HUES6 (cell line): ENCODE measurements at regions not wholly inside any gene's neighbourhood (a gene's known extent, or its start where the extent isn't known, plus 50 kb on each side); places are given as distances from the start of the nearest gene placed in this dataset.

ENCODE experiments used
- H3K27ac ChIP-seq: 2 replicates; pipeline ENCODE4 v1.7.0; 2013; ENCODE audit warnings: low read depth, mild to moderate bottlenecking, low read length, inconsistent platforms
- H3K27me3 ChIP-seq: 2 replicates; pipeline ENCODE4 v1.6.1; 2013; ENCODE audit warnings: low read length; ENCODE audit not compliant: control insufficient read depth, insufficient read depth
- H3K36me3 ChIP-seq: 2 replicates; pipeline ENCODE4 v1.6.1; 2013; ENCODE audit warnings: low read length; ENCODE audit not compliant: control insufficient read depth, insufficient read depth
- H3K4me1 ChIP-seq: 2 replicates; pipeline ENCODE4 v1.6.1; 2013; ENCODE audit warnings: low read length; ENCODE audit not compliant: control insufficient read depth, insufficient read depth
- H3K4me3 ChIP-seq: 2 replicates; pipeline ENCODE4 v1.5.1; 2013; ENCODE audit warnings: low read depth, low read length
- H3K9ac ChIP-seq: one replicate; pipeline ENCODE4 v1.6.1; 2013; ENCODE audit warnings: mild to moderate bottlenecking, low read length
- H3K9me3 ChIP-seq: 2 replicates; pipeline ENCODE4 v1.6.1; 2013; ENCODE audit warnings: low read depth, low read length; ENCODE audit not compliant: control insufficient read depth, insufficient read depth

GRCh38 chr2:181781078-181781786 lies 100.9 kb upstream of the NEUROD1 start:
- Histone ChIP-seq H3K9me3 (no peaks in the 10 kb centered on the region), H3K4me3 (no peak overlapping the region), H3K4me1 (peaks cover 18% of the 10 kb centered on the region; the same call in 1 of the 2 replicates), H3K27ac (no peak overlapping the region), H3K27me3 (no peaks in the 10 kb centered on the region), H3K9ac (no peak overlapping the region), H3K36me3 (no peaks in the 10 kb centered on the region)

- H3K4me1 ChIP-seq, result peaks cover 15% of the 10 kb centered on the region; the same call in 1 of the 2 replicates
- no peak overlapping the region for H3K9ac ChIP-seq
- no peak overlapping the region for H3K27ac ChIP-seq
Measured at GRCh38 chr2:181782660-181783059, 102.3 kb upstream of the NEUROD1 start.

GRCh38 chr2:181784556-181784955 lies 104.2 kb upstream of the NEUROD1 start:
- Histone ChIP-seq H3K9ac (no peak overlapping the region), H3K27ac (no peak overlapping the region), H3K4me1 (peaks cover 11% of the 10 kb centered on the region; the same call in 1 of the 2 replicates), H3K36me3 (no peaks in the 10 kb centered on the region), H3K9me3 (no peaks in the 10 kb centered on the region), H3K4me3 (no peak overlapping the region), H3K27me3 (no peaks in the 10 kb centered on the region)

More at GRCh38 chr2:181782660-181783059, 102.3 kb upstream of the NEUROD1 start:
- no peaks in the 10 kb centered on the region for H3K36me3 ChIP-seq
- H3K9me3 ChIP-seq, result no peaks in the 10 kb centered on the region
- H3K27me3 ChIP-seq, result no peaks in the 10 kb centered on the region
- no peak overlapping the region for H3K4me3 ChIP-seq

GRCh38 chr2:181785691-181786344 lies 105.5 kb upstream of the NEUROD1 start:
- Histone ChIP-seq H3K9me3 (no peaks in the 10 kb centered on the region), H3K27me3 (no peaks in the 10 kb centered on the region), H3K36me3 (no peaks in the 10 kb centered on the region), H3K4me1 (peaks cover 2% of the 10 kb centered on the region), H3K27ac (no peak overlapping the region), H3K4me3 (no peak overlapping the region), H3K9ac (no peak overlapping the region)

GRCh38 chr2:181786371-181787228 lies 104.9 kb upstream of the ITPRID2 start:
- Histone ChIP-seq H3K9ac (no peak overlapping the region), H3K27ac (no peak overlapping the region)

GRCh38 chr2:181787310-181788048 lies 104.1 kb upstream of the ITPRID2 start:
- no peaks in the 10 kb centered on the region for H3K9me3 ChIP-seq
- H3K27me3 ChIP-seq, result no peaks in the 10 kb centered on the region
- H3K36me3 ChIP-seq, result no peaks in the 10 kb centered on the region
- H3K27ac ChIP-seq, result no peak overlapping the region
- peaks cover 4% of the 10 kb centered on the region for H3K4me1 ChIP-seq
- H3K4me3 ChIP-seq, result no peak overlapping the region
- no peak overlapping the region for H3K9ac ChIP-seq

More at GRCh38 chr2:181786371-181787228, 104.9 kb upstream of the ITPRID2 start:
- H3K4me3 ChIP-seq, result no peak overlapping the region
- H3K9me3 ChIP-seq, result no peaks in the 10 kb centered on the region
- peaks cover 4% of the 10 kb centered on the region for H3K4me1 ChIP-seq
- no peaks in the 10 kb centered on the region for H3K36me3 ChIP-seq
- H3K27me3 ChIP-seq, result no peaks in the 10 kb centered on the region

- Histone ChIP-seq H3K9ac (no peak overlapping the region), H3K27ac (no peak overlapping the region)
Measured at GRCh38 chr2:181788897-181789555, 102.5 kb upstream of the ITPRID2 start.

GRCh38 chr2:181789827-181790448 lies 101.6 kb upstream of the ITPRID2 start:
- H3K27me3 ChIP-seq, result no peaks in the 10 kb centered on the region
- no peak overlapping the region for H3K27ac ChIP-seq
- H3K9ac ChIP-seq, result no peak overlapping the region
- peaks cover 4% of the 10 kb centered on the region for H3K4me1 ChIP-seq
- no peak overlapping the region for H3K4me3 ChIP-seq
- peaks cover 9% of the 10 kb centered on the region; the same call in 1 of the 2 replicates for H3K9me3 ChIP-seq
- no peaks in the 10 kb centered on the region for H3K36me3 ChIP-seq

More at GRCh38 chr2:181788897-181789555, 102.5 kb upstream of the ITPRID2 start:
- no peak overlapping the region for H3K4me3 ChIP-seq
- peaks cover 9% of the 10 kb centered on the region; the same call in 1 of the 2 replicates for H3K9me3 ChIP-seq
- H3K27me3 ChIP-seq, result no peaks in the 10 kb centered on the region
- H3K36me3 ChIP-seq, result no peaks in the 10 kb centered on the region
- H3K4me1 ChIP-seq, result peaks cover 4% of the 10 kb centered on the region

- Histone ChIP-seq H3K27me3 (no peaks in the 10 kb centered on the region), H3K4me1 (peaks cover 4% of the 10 kb centered on the region), H3K9ac (no peak overlapping the region), H3K27ac (no peak overlapping the region), H3K9me3 (peaks cover 9% of the 10 kb centered on the region; the same call in 1 of the 2 replicates), H3K4me3 (no peak overlapping the region), H3K36me3 (no peaks in the 10 kb centered on the region)
Measured at GRCh38 chr2:181790716-181791649, 100.5 kb upstream of the ITPRID2 start.
